H7 (cell line): ENCODE measurements at regions not wholly inside any gene's neighbourhood (a gene's known extent, or its start where the extent isn't known, plus 50 kb on each side); places are given as distances from the start of the nearest gene placed in this dataset.

Experiments
- DNase-seq: peaks from one replicate; pipeline ENCODE4 v3.0.0; 2012
- H3K27me3 ChIP-seq: 2 replicates; pipeline ENCODE4 v1.6.0; 2011; ENCODE audit warnings: mild to moderate bottlenecking, low read length; ENCODE audit not compliant: control insufficient read depth, insufficient read depth
- H3K36me3 ChIP-seq: replicated peaks from 2 replicates; pipeline ENCODE4 v1.5.1; 2011; ENCODE audit warnings: low read length; ENCODE audit not compliant: control insufficient read depth, insufficient read depth
- H3K4me3 ChIP-seq: 2 replicates; pipeline ENCODE4 v1.5.1; 2011; ENCODE audit warnings: low read depth, mild to moderate bottlenecking, control low read depth, low read length, moderate library complexity; ENCODE audit not compliant: insufficient read depth

- DNase-seq = no peak
- no peaks in the 10 kb centered on the region for H3K36me3 ChIP-seq
These were observed 78.8 kb upstream of the ARHGAP28 start for GRCh38 chr18:6650747-6651146.

GRCh38 chr18:6652098-6652497 is 77.4 kb upstream of the ARHGAP28 start:
- Histone ChIP-seq H3K27me3 (no peaks in the 10 kb centered on the region), H3K4me3 (no peak overlapping the region), H3K36me3 (no peaks in the 10 kb centered on the region)
- DNase-seq = no peak

More at GRCh38 chr18:6650747-6651146, 78.8 kb upstream of the ARHGAP28 start:
- no peak overlapping the region for H3K4me3 ChIP-seq
- H3K27me3 ChIP-seq = no peaks in the 10 kb centered on the region

- H3K4me3 ChIP-seq = no peak overlapping the region
- no peaks in the 10 kb centered on the region for H3K27me3 ChIP-seq
- H3K36me3 ChIP-seq = no peaks in the 10 kb centered on the region
- DNase-seq = no peak
These were observed 75.6 kb upstream of the ARHGAP28 start for GRCh38 chr18:6653880-6654279.

- H3K36me3 ChIP-seq = no peaks in the 10 kb centered on the region
- H3K4me3 ChIP-seq = no peak overlapping the region
- H3K27me3 ChIP-seq = no peaks in the 10 kb centered on the region
- no peak for DNase-seq
These were observed 69.4 kb upstream of the ARHGAP28 start for GRCh38 chr18:6659963-6660725.

- DNase-seq = no peak
- Histone ChIP-seq H3K36me3 (no peaks in the 10 kb centered on the region), H3K27me3 (no peaks in the 10 kb centered on the region), H3K4me3 (no peak overlapping the region)
These were observed 67.7 kb upstream of the ARHGAP28 start for GRCh38 chr18:6661692-6662415.

- no peaks in the 10 kb centered on the region for H3K27me3 ChIP-seq
- no peak overlapping the region for H3K4me3 ChIP-seq
- no peak for DNase-seq
- no peaks in the 10 kb centered on the region for H3K36me3 ChIP-seq
These were observed 63.4 kb upstream of the ARHGAP28 start for GRCh38 chr18:6666012-6666685.

GRCh38 chr18:6668836-6669235 is 60.7 kb upstream of the ARHGAP28 start:
- Histone ChIP-seq H3K36me3 (no peaks in the 10 kb centered on the region), H3K4me3 (no peak overlapping the region), H3K27me3 (no peaks in the 10 kb centered on the region)
- no peak for DNase-seq

GRCh38 chr18:6672821-6673308 is 56.7 kb upstream of the ARHGAP28 start:
- H3K27me3 ChIP-seq = no peaks in the 10 kb centered on the region
- H3K36me3 ChIP-seq = no peaks in the 10 kb centered on the region
- H3K4me3 ChIP-seq = no peak overlapping the region
- DNase-seq = no peak

GRCh38 chr18:6677086-6677485 is 52.4 kb upstream of the ARHGAP28 start:
- Histone ChIP-seq H3K27me3 (no peaks in the 10 kb centered on the region), H3K36me3 (no peaks in the 10 kb centered on the region), H3K4me3 (no peak overlapping the region)
- DNase-seq = no peak

GRCh38 chr18:6679201-6679600 is 50.3 kb upstream of the ARHGAP28 start:
- no peak overlapping the region for H3K4me3 ChIP-seq
- no peak for DNase-seq
- H3K27me3 ChIP-seq = no peaks in the 10 kb centered on the region

More at GRCh38 chr18:6679201-6679600, 50.3 kb upstream of the ARHGAP28 start:
- H3K36me3 ChIP-seq = no peaks in the 10 kb centered on the region
